Endothelial cell of umbilical vein (primary cell): ENCODE measurements at regions not wholly inside any gene's neighbourhood (a gene's known extent, or its start where the extent isn't known, plus 50 kb on each side); places are given as distances from the start of the nearest gene placed in this dataset.

Experiments used
- BruUV-seq: library from RNA; stranded (reverse); fragments of 400-500 nt; replicated peaks from 2 replicates; lab custom pipeline; 2021; lab: Mats Ljungman, UMichigan
- CTCF ChIA-PET: fragments of 300-600, 350-600 bp; sonication (Branson Sonifier 250); formaldehyde crosslinking; loops from one replicate; lab custom pipeline; 2021; ENCODE audit warnings: antibody characterized with exemption, inconsistent platforms; lab: Charles Lee
- POLR2A ChIA-PET: fragments of 300-600, 350-600 bp; sonication (Branson Sonifier 250); formaldehyde crosslinking; loops from one replicate; lab custom pipeline; 2021; ENCODE audit warnings: antibody characterized with exemption, inconsistent platforms; lab: Charles Lee
- DNase-seq: peaks from one replicate; pipeline ENCODE4 v3.0.0-alpha.2; 2011; ENCODE audit warnings: low read depth, low spot score
- FAIRE-seq: peaks from 2 replicates; lab custom pipeline; 2011; peaks lifted over from hg19 to GRCh38; lab: Jason Lieb, UNC
- H2AFZ ChIP-seq: 2 replicates; pipeline ENCODE4 v1.6.0; 2012; ENCODE audit warnings: low read depth, low read length, control low read depth, inconsistent platforms
- H3K27ac ChIP-seq: 2 replicates; pipeline ENCODE4 v1.5.1; 2011; ENCODE audit warnings: low read depth, mild to moderate bottlenecking, control low read depth, low read length, moderate library complexity; ENCODE audit not compliant: insufficient read depth
- H3K27me3 ChIP-seq, 2 experiments: 2 replicates each; pipeline versions ENCODE4 v1.6.0 to v1.6.1; 2011; ENCODE audit warnings: low read length in 2 of 2, mixed read lengths in 1 of 2; ENCODE audit not compliant: control insufficient read depth in 2 of 2, insufficient read depth in 2 of 2
- H3K36me3 ChIP-seq, 2 experiments: 2 replicates in 1 of 2; 3 replicates in 1 of 2; pipeline ENCODE4 v1.5.1; 2011; ENCODE audit warnings: low read length in 2 of 2, mild to moderate bottlenecking in 1 of 2, moderate library complexity in 1 of 2; ENCODE audit not compliant: control insufficient read depth in 2 of 2, insufficient read depth in 2 of 2; ENCODE audit errors: extremely low read depth in 1 of 2
- H3K4me1 ChIP-seq: 3 replicates; pipeline ENCODE4 v1.5.1; 2011; ENCODE audit warnings: mild to moderate bottlenecking, low read length; ENCODE audit not compliant: control insufficient read depth, insufficient read depth; ENCODE audit errors: extremely low read depth
- H3K4me2 ChIP-seq: 2 replicates; pipeline ENCODE4 v1.6.1; 2011; ENCODE audit warnings: low read length, control low read depth, mixed read lengths; ENCODE audit not compliant: insufficient read depth
- H3K4me3 ChIP-seq, 3 experiments: fragments of 200-600 bp in 1 of 3; sonication (generic), shearing (Covaris generic) in 1 of 3; replicated peaks in 1 of 3; 2 replicates each; pipeline ENCODE4 v1.5.1; 2011 to 2016; ENCODE audit warnings: control low read depth in 3 of 3, low read length in 3 of 3, mild to moderate bottlenecking in 2 of 3, inconsistent platforms in 1 of 3, low read depth in 1 of 3, moderate library complexity in 1 of 3; ENCODE audit not compliant: insufficient read depth in 1 of 3
- H3K79me2 ChIP-seq: 2 replicates; pipeline ENCODE4 v1.6.0; 2012; ENCODE audit warnings: low read length, inconsistent platforms; ENCODE audit not compliant: control insufficient read depth, insufficient read depth
- H3K9ac ChIP-seq: replicated peaks from 2 replicates; pipeline ENCODE3; 2011; ENCODE audit warnings: low read length, control low read depth; ENCODE audit not compliant: insufficient read depth; ENCODE audit errors: extremely low read depth
- H3K9me1 ChIP-seq: replicated peaks from 3 replicates; pipeline ENCODE4 v1.6.0; 2011; ENCODE audit warnings: mild to moderate bottlenecking, low read length; ENCODE audit not compliant: control insufficient read depth, insufficient read depth; ENCODE audit errors: extremely low read depth
- H3K9me3 ChIP-seq: replicated peaks from 2 replicates; pipeline ENCODE4 v1.5.1; 2012; ENCODE audit warnings: low read length, inconsistent platforms; ENCODE audit not compliant: control insufficient read depth, insufficient read depth
- H4K20me1 ChIP-seq: replicated peaks from 2 replicates; pipeline ENCODE3; 2011; ENCODE audit warnings: mild to moderate bottlenecking, low read length; ENCODE audit not compliant: control insufficient read depth, insufficient read depth; ENCODE audit errors: extremely low read depth
- EZH2 ChIP-seq: IDR thresholded peaks from 2 replicates; pipeline ENCODE4 v1.6.1; 2012; ENCODE audit warnings: borderline replicate concordance, low read depth, mild to moderate bottlenecking, moderate library complexity, low read length, inconsistent platforms; ENCODE audit not compliant: severe bottlenecking
- FOS ChIP-seq: IDR thresholded peaks from 2 replicates; pipeline ENCODE4 v1.6.1; 2011; ENCODE audit warnings: mild to moderate bottlenecking, low read length, moderate library complexity, borderline replicate concordance; ENCODE audit not compliant: insufficient read depth
- GATA2 ChIP-seq: IDR thresholded peaks from 2 replicates; pipeline ENCODE4 v1.7.0; 2011; ENCODE audit warnings: low read depth, mild to moderate bottlenecking, moderate library complexity, mixed read lengths, low read length; ENCODE audit not compliant: insufficient read length, insufficient read depth
- JUN ChIP-seq: IDR thresholded peaks from 2 replicates; pipeline ENCODE4 v1.6.1; 2011; ENCODE audit warnings: borderline replicate concordance, low read depth; ENCODE audit not compliant: insufficient read length, insufficient read depth
- MYC ChIP-seq: IDR thresholded peaks from one replicate; pipeline ENCODE4 v1.6.1; 2011; ENCODE audit warnings: mild to moderate bottlenecking, low read depth, low read length
- POLR2A ChIP-seq: IDR thresholded peaks from 2 replicates; pipeline ENCODE4 v1.6.1; 2012; ENCODE audit warnings: low read depth, mild to moderate bottlenecking, control low read depth, low read length
- POLR2AphosphoS5 ChIP-seq: IDR thresholded peaks from 2 replicates; pipeline ENCODE4 v1.6.1; 2012; ENCODE audit warnings: low read depth, mild to moderate bottlenecking, control low read depth, low read length, moderate library complexity; ENCODE audit not compliant: insufficient read depth
- dilution Hi-C: fragments of 300-500 bp; cut with MboI; formaldehyde crosslinking; loops from one replicate; pipeline ENCODE4 v1.15.0; 2019; ENCODE audit warnings: low sequenced_read_pairs; ENCODE audit not compliant: extremely low pct_ligation_motif_present
- intact Hi-C: fragments of 100-400 bp; cut with micrococcal nuclease; formaldehyde crosslinking; loops from one replicate; pipeline ENCODE4 v1.10.0; 2022
- TF ChIP-seq, protein P1 (sequence below), 2 donors: IDR thresholded peaks; 1 replicate in 1 of 2; 2 replicates in 1 of 2; pipeline ENCODE4 v1.5.1; 2011; ENCODE audit warnings: low read length in 2 of 2, mild to moderate bottlenecking in 2 of 2, moderate library complexity in 2 of 2, control low read depth in 1 of 2, inconsistent platforms in 1 of 2, low read depth in 1 of 2; ENCODE audit not compliant: insufficient read depth in 1 of 2; ENCODE audit errors: extremely low read depth in 1 of 2
- TF ChIP-seq, protein P2 (sequence below): IDR thresholded peaks from 2 replicates; pipeline ENCODE4 v1.6.1; 2011; ENCODE audit not compliant: insufficient read depth, insufficient read length

DNA sequence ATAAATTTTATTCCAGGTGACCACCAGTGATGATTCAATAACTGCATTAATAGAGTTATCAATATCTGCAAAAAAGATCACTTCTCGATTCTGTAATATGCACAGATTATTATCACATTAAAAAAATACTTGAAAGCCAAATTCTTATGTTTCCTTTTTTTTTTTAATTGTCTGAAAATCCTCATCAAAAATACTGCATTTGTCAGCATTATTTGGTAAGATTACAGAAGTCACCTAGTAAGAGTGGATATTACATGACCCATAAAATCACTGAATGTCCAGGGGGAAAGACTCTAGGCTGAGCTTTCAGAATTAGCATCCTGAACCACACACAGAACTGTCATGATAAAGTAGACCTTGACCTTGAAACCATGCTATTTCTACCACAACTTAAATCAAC is 617.2 kb upstream of the CDH7 start:
- Histone ChIP-seq H3K9ac (no peak overlapping the region), H3K9me1 (no peaks in the 10 kb centered on the region), H3K27ac (no peak overlapping the region), H3K4me1 (no peaks in the 10 kb centered on the region), H3K79me2 (no peaks in the 10 kb centered on the region), H3K4me3 (no peak overlapping the region), H3K36me3 (no peaks in the 10 kb centered on the region), H4K20me1 (no peaks in the 10 kb centered on the region), H3K27me3 (no peaks in the 10 kb centered on the region), H3K9me3 (peaks cover 2% of the 10 kb centered on the region), H3K4me2 (no peak overlapping the region), H2AFZ (no peak overlapping the region)
- DNase-seq (no peak), FAIRE-seq (no peak)
- TF ChIP-seq JUN = no peak
- no peak for TF ChIP-seq GATA2
- no peak for TF ChIP-seq POLR2AphosphoS5
- TF ChIP-seq FOS = no peak
- no peak for TF ChIP-seq POLR2A
- no peak for TF ChIP-seq MYC
- TF ChIP-seq, protein P1, sequence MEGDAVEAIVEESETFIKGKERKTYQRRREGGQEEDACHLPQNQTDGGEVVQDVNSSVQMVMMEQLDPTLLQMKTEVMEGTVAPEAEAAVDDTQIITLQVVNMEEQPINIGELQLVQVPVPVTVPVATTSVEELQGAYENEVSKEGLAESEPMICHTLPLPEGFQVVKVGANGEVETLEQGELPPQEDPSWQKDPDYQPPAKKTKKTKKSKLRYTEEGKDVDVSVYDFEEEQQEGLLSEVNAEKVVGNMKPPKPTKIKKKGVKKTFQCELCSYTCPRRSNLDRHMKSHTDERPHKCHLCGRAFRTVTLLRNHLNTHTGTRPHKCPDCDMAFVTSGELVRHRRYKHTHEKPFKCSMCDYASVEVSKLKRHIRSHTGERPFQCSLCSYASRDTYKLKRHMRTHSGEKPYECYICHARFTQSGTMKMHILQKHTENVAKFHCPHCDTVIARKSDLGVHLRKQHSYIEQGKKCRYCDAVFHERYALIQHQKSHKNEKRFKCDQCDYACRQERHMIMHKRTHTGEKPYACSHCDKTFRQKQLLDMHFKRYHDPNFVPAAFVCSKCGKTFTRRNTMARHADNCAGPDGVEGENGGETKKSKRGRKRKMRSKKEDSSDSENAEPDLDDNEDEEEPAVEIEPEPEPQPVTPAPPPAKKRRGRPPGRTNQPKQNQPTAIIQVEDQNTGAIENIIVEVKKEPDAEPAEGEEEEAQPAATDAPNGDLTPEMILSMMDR (IDR thresholded peaks at IDR 0.05; ENCODE audit: extremely low read depth in 1 of 2, insufficient read depth in 1 of 2, low read depth in 1 of 2, low read length in 2 of 2) = no peak
- TF ChIP-seq, protein P2, sequence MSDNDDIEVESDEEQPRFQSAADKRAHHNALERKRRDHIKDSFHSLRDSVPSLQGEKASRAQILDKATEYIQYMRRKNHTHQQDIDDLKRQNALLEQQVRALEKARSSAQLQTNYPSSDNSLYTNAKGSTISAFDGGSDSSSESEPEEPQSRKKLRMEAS = no peak
- no peak for TF ChIP-seq EZH2
- intact Hi-C loops (no loop called here), dilution Hi-C loops (no loop called here)
- CTCF ChIA-PET = no interaction called here
- BruUV-seq = no TSS peak
- POLR2A ChIA-PET = no interaction called here
